GM18909 (cell line): ENCODE measurements at regions not wholly inside any gene's neighbourhood (a gene's known extent, or its start where the extent isn't known, plus 50 kb on each side); places are given as distances from the start of the nearest gene placed in this dataset.
"Not testable (repeated sequence)": the region's sequence is repeated elsewhere in the genome, so short reads cannot be mapped to it uniquely, and the experiment has no call there.

Experiments
- ATAC-seq: cut with Tn5 transposase; IDR thresholded peaks from one replicate; pipeline ENCODE4 v1.9.1; 2021; ENCODE audit warnings: mild to moderate bottlenecking; ENCODE audit not compliant: unreplicated experiment, poor library complexity

DNA sequence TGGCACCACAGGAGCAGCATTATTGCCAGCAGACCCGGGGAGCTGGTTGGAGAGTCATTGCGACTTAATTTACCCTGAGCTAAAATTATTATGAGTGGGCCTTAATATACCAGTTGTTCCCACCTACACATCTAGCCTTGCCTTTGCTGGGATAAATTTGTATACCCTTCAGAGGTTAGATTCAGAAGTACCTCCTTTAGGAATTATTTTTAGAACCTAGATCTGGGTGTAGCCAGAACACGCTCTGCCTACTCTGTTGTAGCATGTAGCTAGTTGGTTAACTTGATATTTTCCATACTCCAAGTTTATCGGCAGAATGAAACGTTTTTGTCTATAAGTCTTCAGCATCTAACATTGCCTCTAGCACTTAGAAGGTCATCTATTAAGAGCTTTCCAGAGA lies 65.5 kb upstream of the SEC22B start:
- ATAC-seq: not testable (repeated sequence)

- not testable (repeated sequence) for ATAC-seq
Observed at GRCh38 chr1:120240181-120240580, 63.9 kb upstream of the SEC22B start.

- not testable (repeated sequence) for ATAC-seq
Observed at GRCh38 chr1:120239351-120239750, 63.0 kb upstream of the SEC22B start.

DNA sequence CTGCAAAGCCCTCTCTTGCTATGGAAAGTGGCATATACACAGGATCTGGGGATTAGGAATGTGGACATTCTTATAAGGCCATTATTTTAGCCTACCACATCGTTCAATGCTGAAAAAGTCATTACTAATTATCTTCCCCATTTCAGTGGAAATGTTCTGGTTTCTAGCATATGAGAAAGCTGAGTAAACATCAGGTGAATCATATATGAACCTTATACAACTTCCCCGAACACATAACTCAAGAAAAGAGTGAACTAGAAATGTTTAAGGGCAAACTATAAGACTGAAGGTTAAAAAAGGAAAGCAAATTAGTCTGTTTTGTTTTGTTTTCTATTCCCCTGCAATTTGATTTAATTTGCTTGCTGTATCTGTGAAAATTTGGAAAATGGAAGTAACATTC lies 62.5 kb upstream of the SEC22B start:
- ATAC-seq: not testable (repeated sequence)

DNA sequence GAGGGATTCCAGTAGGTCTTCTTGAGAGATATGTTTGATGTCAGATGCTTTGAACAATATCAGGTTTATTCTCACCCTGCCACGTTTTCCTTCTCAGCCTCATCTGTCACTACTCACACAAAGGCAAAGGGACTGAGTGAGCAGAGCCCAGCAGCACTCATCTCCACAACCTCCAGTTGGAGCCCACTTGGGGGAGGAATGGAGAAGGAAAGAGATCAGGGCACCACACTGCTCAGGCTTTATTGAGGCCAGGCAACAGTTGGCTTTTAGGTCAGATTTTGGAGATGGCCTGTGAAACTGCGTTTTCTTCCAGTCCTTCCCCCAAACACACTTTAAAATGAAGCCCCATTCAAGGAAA lies 57.3 kb upstream of the SEC22B start:
- not testable (repeated sequence) for ATAC-seq

DNA sequence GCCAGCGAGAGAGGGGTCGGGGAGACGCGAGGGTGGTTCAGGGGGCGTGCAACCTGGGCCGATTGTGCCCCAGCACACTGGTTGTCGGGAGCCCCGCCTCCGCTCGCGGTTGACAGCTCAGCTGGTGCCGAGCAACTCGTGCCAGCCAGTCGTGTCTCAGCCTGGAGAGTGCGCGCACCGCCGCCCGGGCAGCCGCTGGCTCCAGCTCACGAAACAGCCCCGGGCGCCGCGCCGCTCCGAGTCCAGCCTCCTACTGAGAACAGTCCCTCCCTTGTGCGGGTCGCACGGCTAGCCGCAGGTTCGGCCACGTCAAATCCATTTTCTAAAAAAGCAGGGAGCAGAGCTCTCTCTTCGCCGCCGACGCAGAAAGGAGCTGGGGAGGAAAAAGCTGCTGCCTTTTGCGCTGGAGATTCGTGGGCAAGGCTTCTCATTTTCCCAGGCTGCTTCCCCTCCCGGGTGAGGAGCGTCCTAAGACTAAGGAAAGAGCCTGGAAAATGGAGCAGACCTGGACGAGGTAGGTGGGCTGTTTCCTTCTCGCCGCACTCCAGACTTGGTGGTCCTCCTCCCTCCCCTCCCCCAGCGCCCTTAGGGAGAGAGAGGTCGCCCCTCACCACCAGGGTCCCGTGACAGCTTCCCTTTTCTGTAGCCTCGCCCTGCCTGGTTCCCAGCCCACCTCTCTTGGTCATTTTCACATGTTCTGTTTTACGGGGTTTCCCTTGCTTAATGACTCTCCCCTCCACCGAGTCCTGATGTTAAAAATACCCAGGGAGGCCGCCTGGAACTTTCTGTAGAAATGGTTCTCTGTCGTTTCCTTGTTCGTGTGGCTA lies 56.7 kb upstream of the SEC22B start:
- ATAC-seq: peak; percentile 56

- not testable (repeated sequence) for ATAC-seq
Observed at GRCh38 chr1:120229835-120230234, 53.5 kb upstream of the SEC22B start.
